HEK293 (cell line): ENCODE measurements at regions not wholly inside any gene's neighbourhood (a gene's known extent, or its start where the extent isn't known, plus 50 kb on each side); places are given as distances from the start of the nearest gene placed in this dataset.

Experiments
- YY1 ChIP-seq: fragments of 450-650 bp; formaldehyde crosslinking; IDR thresholded peaks from 2 replicates; pipeline ENCODE4 v1.5.1; 2018; ENCODE audit warnings: missing biosample characterization, missing genetic modification characterization
- ZNF274 ChIP-seq, 2 experiments: fragments of 200-500 bp in 1 of 2; fragments of 450-650 bp in 1 of 2; sonication (Bioruptor generic) in 1 of 2; formaldehyde crosslinking in 1 of 2; IDR thresholded peaks; 2 replicates each; pipeline versions ENCODE4 v1.5.1 to v1.6.1; 2014 to 2016; ENCODE audit warnings: borderline replicate concordance in 1 of 2, inconsistent platforms in 1 of 2, low read length in 1 of 2, missing biosample characterization in 1 of 2, missing genetic modification characterization in 1 of 2
- ZNF416 ChIP-seq: fragments of 450-650 bp; formaldehyde crosslinking; IDR thresholded peaks from 2 replicates; pipeline ENCODE4 v1.5.1; 2016; ENCODE audit warnings: missing biosample characterization, missing genetic modification characterization
- ZNF555 ChIP-seq: fragments of 450-650 bp; formaldehyde crosslinking; conservative IDR thresholded peaks from 2 replicates; pipeline ENCODE4 v1.5.1; 2017; ENCODE audit warnings: missing biosample characterization, mild to moderate bottlenecking, missing genetic modification characterization, inconsistent platforms
- ZNF747 ChIP-seq: fragments of 450-650 bp; formaldehyde crosslinking; IDR thresholded peaks from 2 replicates; pipeline ENCODE4 v1.5.1; 2016; ENCODE audit warnings: missing biosample characterization, missing genetic modification characterization
- ZNF776 ChIP-seq: fragments of 450-650 bp; formaldehyde crosslinking; IDR thresholded peaks from 2 replicates; pipeline ENCODE4 v1.5.0; 2017; ENCODE audit warnings: missing biosample characterization, missing genetic modification characterization, borderline replicate concordance
- ZSCAN30 ChIP-seq: fragments of 450-650 bp; IDR thresholded peaks from 2 replicates; pipeline ENCODE4 v1.5.1; 2018; ENCODE audit warnings: missing biosample characterization, mild to moderate bottlenecking, missing genetic modification characterization, moderate library complexity
- TF ChIP-seq, protein P1 (sequence below): fragments of 450-650 bp; formaldehyde crosslinking; IDR thresholded peaks from 2 replicates; pipeline ENCODE4 v1.5.1; 2016; ENCODE audit warnings: missing biosample characterization, missing genetic modification characterization
- TF ChIP-seq, protein P2 (sequence below): fragments of 450-650 bp; formaldehyde crosslinking; IDR thresholded peaks from 2 replicates; pipeline ENCODE4 v1.5.1; 2016; ENCODE audit warnings: missing biosample characterization, missing genetic modification characterization
- TF ChIP-seq, protein P3 (sequence below): fragments of 450-650 bp; formaldehyde crosslinking; IDR thresholded peaks from 2 replicates; pipeline ENCODE4 v1.5.1; 2016; ENCODE audit warnings: missing biosample characterization, missing genetic modification characterization, borderline replicate concordance

DNA sequence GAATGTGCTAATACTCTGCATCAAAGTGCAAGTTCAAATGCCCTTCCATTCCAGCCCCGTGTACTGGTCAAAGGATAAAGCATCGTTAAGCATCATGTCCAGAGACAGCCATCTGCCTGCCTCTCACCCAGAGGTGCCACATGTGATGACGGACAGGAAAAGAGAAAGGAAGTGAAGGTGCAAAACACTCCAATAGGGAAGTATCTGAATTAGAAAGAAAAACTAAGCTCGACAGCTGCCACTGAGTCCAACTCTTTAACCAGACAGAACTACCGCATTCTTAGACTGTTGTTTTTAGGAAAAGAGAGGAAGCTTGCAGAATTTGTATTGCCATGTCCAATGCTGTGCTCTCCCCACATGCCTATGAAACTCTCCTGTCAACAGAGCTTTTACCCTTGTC is 465.0 kb upstream of the SOX5 start:
- TF ChIP-seq, protein P1, sequence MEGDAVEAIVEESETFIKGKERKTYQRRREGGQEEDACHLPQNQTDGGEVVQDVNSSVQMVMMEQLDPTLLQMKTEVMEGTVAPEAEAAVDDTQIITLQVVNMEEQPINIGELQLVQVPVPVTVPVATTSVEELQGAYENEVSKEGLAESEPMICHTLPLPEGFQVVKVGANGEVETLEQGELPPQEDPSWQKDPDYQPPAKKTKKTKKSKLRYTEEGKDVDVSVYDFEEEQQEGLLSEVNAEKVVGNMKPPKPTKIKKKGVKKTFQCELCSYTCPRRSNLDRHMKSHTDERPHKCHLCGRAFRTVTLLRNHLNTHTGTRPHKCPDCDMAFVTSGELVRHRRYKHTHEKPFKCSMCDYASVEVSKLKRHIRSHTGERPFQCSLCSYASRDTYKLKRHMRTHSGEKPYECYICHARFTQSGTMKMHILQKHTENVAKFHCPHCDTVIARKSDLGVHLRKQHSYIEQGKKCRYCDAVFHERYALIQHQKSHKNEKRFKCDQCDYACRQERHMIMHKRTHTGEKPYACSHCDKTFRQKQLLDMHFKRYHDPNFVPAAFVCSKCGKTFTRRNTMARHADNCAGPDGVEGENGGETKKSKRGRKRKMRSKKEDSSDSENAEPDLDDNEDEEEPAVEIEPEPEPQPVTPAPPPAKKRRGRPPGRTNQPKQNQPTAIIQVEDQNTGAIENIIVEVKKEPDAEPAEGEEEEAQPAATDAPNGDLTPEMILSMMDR, result no peak
- TF ChIP-seq ZNF747 (tag by site-specific recombination) (no peak), ZSCAN30 (tag by site-specific recombination) (no peak), ZNF416 (tag by site-specific recombination) (no peak), YY1 (tag by site-specific recombination) (no peak), ZNF776 (tag by site-specific recombination) (no peak), ZNF555 (tag by site-specific recombination) (no peak), ZNF274 (IDR thresholded peaks at IDR 0.05; ENCODE audit: low read length) (no peak), ZNF274 (tag by site-specific recombination; IDR thresholded peaks at IDR 0.05; ENCODE audit: borderline replicate concordance) (no peak)
- TF ChIP-seq, protein P2, sequence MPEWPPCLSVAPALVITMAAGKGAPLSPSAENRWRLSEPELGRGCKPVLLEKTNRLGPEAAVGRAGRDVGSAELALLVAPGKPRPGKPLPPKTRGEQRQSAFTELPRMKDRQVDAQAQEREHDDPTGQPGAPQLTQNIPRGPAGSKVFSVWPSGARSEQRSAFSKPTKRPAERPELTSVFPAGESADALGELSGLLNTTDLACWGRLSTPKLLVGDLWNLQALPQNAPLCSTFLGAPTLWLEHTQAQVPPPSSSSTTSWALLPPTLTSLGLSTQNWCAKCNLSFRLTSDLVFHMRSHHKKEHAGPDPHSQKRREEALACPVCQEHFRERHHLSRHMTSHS (tag by site-specific recombination), result no peak
- TF ChIP-seq, protein P3, sequence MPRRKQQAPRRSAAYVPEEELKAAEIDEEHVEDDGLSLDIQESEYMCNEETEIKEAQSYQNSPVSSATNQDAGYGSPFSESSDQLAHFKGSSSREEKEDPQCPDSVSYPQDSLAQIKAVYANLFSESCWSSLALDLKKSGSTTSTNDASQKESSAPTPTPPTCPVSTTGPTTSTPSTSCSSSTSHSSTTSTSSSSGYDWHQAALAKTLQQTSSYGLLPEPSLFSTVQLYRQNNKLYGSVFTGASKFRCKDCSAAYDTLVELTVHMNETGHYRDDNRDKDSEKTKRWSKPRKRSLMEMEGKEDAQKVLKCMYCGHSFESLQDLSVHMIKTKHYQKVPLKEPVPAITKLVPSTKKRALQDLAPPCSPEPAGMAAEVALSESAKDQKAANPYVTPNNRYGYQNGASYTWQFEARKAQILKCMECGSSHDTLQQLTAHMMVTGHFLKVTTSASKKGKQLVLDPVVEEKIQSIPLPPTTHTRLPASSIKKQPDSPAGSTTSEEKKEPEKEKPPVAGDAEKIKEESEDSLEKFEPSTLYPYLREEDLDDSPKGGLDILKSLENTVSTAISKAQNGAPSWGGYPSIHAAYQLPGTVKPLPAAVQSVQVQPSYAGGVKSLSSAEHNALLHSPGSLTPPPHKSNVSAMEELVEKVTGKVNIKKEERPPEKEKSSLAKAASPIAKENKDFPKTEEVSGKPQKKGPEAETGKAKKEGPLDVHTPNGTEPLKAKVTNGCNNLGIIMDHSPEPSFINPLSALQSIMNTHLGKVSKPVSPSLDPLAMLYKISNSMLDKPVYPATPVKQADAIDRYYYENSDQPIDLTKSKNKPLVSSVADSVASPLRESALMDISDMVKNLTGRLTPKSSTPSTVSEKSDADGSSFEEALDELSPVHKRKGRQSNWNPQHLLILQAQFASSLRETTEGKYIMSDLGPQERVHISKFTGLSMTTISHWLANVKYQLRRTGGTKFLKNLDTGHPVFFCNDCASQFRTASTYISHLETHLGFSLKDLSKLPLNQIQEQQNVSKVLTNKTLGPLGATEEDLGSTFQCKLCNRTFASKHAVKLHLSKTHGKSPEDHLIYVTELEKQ (tag by site-specific recombination), result no peak
